Prostate gland (tissue), 2 donors: ENCODE measurements at regions not wholly inside any gene's neighbourhood (a gene's known extent, or its start where the extent isn't known, plus 50 kb on each side); places are given as distances from the start of the nearest gene placed in this dataset.

ENCODE experiments used
- CTCF ChIP-seq, 4 experiments: fragments of 200-600 bp in 2 of 4; fragments of 450-650 bp in 2 of 4; sonication (generic) in 2 of 4; IDR thresholded peaks; 1 replicate in 3 of 4; 2 replicates in 1 of 4; pipeline ENCODE4 v1.5.1; 2016 to 2019; ENCODE audit warnings: antibody characterized with exemption in 4 of 4, mild to moderate bottlenecking in 2 of 4, moderate library complexity in 2 of 4
- POLR2A ChIP-seq: fragments of 450-650 bp; IDR thresholded peaks from one replicate; pipeline ENCODE4 v1.6.1; 2016; ENCODE audit warnings: antibody characterized with exemption, mild to moderate bottlenecking
- POLR2AphosphoS5 ChIP-seq: sonication (generic); formaldehyde crosslinking; IDR thresholded peaks from one replicate; pipeline ENCODE4 v1.6.1; 2017; ENCODE audit warnings: antibody characterized with exemption

- TF ChIP-seq CTCF (IDR thresholded peaks at IDR 0.05) (no peak), POLR2A (no peak), POLR2AphosphoS5 (no peak)
Observed at GRCh38 chr5:67999391-67999790, 216.2 kb upstream of the PIK3R1 start.
